GM12891 (cell line): ENCODE measurements at regions not wholly inside any gene's neighbourhood (a gene's known extent, or its start where the extent isn't known, plus 50 kb on each side); places are given as distances from the start of the nearest gene placed in this dataset.

ENCODE experiments used
- POLR2A ChIP-seq: IDR thresholded peaks from 2 replicates; pipeline ENCODE4 v1.6.1; 2011; ENCODE audit warnings: low read depth, low read length, control low read depth
- POLR2AphosphoS5 ChIP-seq: IDR thresholded peaks from 2 replicates; pipeline ENCODE4 v1.6.1; 2011; ENCODE audit warnings: low read depth, low read length, control low read depth

GRCh38 chr9:12934545-12935272 is 159.9 kb downstream of the LURAP1L start:
- TF ChIP-seq POLR2AphosphoS5 (no peak), POLR2A (no peak)
